ACHN (cell line): ENCODE measurements at regions not wholly inside any gene's neighbourhood (a gene's known extent, or its start where the extent isn't known, plus 50 kb on each side); places are given as distances from the start of the nearest gene placed in this dataset.
A peak's percentile ranks its signal among the peaks of the same experiment; 100 is the strongest.

Source experiments
- DNase-seq: peaks from one replicate; pipeline ENCODE4 v3.0.0-alpha.2; 2015
- in situ Hi-C: cut with HindIII; loops from 2 replicates; pipeline ENCODE4 v1.10.0; 2017; ENCODE audit warnings: low sequenced_read_pairs, low pct_ligation_motif_present, low pct_unique_long_range_greater_than_20kb

DNA sequence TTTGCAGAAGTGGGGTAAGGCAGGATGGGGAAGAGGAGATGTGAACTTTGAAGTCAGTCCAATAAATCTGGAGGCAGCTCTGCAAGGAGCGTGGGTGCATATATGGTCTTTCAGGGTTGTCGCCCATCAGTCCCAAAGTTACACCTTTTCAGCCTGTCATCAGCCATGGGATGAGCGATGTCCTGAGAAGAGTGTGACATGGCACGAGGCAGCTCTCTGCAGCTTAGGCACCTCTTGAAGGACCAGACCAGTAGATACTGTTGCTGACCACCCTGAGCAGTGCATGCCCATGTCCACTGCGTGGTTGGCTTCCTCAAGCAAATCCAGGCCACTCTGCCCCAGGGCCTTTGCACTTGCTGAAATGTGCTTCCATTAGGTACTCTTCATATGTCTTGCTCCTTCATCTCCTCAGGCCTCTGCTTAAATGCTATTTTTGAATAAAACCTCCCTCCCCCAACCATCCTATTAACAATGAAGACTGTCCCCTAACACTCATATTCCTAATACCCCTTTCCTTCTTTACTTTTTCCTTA, 171.7 kb downstream of the ACTR3 start:
- in situ Hi-C loops, result no loop called here
- DNase-seq, result no peak

DNA sequence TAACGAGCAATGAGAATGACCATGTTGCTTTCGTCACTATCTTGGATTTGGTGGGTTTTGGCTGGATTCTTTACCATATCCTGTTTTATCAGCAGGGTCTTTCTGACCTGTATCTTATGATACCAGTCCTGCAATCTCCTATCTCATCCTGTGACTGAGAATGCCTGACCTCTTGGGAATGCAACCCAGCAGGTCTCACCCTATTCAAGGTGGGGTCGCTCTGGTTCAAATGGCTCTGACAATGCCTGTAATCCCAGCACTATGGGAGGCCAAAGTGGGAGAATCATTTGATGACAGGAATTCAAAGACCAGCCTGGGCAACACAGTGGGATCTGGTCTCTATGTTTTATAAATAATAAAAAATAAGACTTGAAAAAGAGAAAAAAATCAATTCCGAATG, 173.5 kb downstream of the ACTR3 start:
- in situ Hi-C loops, result no loop called here
- DNase-seq, result no peak

DNA sequence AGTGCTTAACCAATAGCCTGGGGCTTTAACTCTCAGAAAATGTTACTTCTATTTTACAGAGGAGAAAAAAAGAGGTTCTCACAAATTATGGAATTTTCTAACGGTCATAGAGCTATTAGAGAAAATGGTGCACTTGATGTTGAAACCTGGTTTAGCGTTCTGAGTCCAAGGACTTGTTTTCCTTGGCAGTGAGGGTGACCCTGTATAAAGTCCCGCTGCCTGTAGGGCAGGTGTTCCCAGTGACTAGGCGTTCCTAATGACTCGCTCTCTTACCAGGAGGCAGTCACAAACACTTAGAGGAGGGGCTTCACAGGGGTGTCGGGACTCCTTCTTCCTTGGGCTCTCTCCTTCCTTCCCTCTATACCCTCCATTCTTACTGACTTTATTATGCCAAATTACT, 175.8 kb downstream of the ACTR3 start:
- DNase-seq, result no peak
- in situ Hi-C loops, result no loop called here

DNA sequence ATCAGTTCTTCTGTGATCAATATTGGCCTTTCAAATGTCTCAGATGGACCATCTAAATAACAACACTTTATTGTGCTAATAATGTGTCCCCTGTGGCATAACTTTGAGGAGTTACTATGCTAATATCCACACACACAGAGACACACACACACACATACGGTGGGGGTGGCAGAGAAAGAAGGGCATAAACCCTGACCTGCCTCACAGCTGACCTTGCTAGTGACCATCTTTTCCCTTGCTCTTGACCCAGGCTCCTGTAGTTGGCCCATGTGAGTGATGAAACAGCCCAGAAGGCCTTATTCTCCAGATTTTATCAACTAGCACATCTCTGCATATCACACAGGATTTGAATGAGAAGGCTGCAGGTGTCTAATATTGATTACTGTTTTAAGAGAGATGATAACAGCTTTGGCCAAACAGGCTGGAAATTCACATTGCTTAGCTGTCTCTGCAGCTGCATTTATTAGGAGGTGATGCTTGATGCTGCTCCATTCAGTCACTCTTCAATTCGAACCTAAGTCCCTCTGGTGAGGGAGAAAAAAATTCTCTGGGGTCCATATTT, 176.4 kb downstream of the ACTR3 start:
- DNase-seq, result no peak
- in situ Hi-C loops, result no loop called here

DNA sequence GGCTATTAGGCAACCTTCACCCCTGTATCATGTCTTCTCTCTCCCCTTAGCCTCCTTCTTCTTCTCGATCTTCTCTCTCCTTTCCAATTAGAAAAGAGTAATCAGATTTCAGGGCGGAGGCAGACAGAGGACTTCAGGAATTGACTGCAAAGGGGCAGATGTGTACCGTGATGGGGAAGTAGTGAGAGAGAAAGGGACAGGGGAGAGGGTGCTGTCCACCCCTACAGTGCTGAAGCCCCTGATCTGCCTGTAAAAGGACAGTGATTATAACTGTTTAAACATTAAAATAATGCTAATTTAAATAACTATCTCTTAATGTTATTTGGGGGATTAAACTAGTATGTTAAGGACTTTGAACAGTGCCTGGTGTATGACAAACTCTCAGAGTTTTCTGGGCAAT, 178.5 kb downstream of the ACTR3 start:
- DNase-seq, result peak; percentile 22
- in situ Hi-C loops, result no loop called here

DNA sequence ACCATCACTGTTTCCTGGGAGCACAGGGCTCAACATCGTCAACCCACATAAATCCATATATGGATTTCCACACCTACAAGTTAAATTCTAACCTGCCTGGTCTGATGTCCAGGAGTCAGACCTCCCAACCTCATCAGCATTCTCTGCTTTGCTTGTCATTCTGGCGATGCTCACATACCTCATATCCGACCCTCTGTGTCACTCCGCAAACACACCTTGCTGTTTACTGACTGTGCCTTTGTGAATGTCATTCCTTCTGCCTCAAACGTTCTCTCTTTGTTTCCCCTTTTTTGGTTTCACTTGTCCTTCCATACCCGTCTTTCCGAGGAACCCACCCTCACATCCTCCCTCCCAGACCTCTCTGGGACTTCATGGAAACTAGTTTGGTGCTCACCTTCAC, 187.1 kb downstream of the ACTR3 start:
- no peak for DNase-seq
- in situ Hi-C loops, result no loop called here

DNA sequence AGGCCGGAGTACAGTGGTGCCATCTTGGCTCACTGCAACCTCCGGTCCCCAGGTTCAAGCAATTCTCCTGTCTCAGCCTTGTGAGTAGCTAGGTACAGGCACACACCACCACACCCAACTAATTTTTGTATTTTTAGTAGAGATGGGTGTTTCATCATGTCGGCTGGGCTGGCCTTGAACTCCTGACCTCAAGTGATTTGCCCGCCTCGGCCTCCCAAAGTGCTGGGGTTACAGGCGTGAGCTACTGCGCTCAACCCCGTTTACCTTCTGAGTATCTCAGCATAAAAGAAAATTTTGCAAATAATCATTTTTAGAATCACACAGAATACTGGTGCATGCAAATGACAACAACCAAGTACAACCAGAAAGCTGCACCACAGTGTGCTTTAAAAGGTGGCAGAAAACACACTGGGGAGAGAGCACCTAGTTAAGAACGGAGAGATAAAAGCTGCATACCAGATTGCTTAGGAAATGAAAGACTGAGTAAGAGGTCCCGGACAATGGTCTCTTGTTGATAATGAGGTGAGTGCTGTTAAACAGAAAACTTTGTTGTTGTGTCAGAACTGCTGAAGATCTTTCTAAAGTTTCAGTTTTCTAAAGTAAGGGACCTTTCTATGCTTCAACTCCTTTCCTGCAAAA, 189.6 kb downstream of the ACTR3 start:
- DNase-seq, result no peak
- in situ Hi-C loops, result no loop called here

DNA sequence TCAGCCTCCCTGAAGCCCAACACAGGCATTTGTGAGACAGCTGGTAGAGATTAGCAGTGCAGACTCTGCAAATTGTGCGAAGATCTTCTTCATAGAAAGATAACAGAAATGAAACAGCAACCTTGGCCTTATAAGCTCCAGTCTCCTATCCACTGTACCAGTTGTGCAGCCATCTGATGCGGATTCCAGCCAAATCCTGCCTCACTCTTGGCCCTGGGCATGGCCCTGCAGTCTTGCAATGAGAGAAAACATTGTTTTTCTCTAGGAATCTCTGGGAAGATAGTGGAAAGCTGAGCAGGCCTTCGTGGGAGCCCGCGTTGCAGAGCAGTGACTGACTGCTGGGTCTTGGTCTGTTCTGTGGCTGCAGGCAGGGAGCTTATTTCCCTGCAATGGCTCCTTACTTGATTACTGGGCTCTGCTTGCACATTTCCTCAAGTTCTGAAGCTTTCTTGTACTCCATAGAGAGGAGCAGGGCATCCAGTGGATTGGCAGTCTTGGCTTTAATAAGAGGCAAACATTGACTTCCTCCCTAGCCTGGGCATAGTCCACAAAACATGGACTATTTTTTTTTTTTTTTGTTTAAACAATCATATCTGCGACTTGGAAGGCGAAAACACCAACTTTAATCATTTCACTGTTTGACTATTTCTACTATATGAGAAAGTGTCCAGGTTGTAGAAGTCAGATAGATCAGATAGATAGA, 193.0 kb downstream of the ACTR3 start:
- in situ Hi-C loops, result no loop called here
- DNase-seq, result no peak

DNA sequence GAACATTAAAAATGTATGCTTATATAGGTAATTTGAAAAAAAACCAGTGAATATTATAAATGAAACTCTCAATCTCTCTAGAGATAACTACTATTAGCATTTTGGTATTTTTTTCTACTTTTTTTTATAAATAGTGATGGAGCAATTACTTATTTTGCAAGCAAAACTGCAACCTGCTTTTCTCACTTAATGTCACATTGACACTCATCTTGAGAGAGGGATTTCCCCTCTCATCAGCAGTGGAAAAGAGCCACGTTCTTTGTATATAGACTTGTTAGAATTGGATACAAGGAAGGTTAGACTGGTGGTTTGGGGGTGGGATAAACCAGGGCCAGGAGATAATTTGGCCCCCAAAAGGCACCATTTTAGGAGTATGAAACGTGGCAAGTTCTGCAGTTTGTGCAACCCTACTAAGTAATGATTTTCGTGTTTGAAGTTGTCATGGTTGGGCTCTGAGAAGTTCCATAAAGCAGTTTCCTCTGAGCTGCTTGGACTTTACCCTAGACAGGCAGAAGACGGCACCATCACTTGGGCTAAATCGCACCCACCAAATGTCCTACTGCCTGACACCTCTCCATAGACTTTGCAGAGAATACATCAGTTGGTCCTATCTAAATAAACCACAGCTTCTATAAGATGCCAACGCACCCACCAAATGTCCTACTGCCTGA, 194.0 kb downstream of the ACTR3 start:
- in situ Hi-C loops, result no loop called here
- DNase-seq, result no peak

DNA sequence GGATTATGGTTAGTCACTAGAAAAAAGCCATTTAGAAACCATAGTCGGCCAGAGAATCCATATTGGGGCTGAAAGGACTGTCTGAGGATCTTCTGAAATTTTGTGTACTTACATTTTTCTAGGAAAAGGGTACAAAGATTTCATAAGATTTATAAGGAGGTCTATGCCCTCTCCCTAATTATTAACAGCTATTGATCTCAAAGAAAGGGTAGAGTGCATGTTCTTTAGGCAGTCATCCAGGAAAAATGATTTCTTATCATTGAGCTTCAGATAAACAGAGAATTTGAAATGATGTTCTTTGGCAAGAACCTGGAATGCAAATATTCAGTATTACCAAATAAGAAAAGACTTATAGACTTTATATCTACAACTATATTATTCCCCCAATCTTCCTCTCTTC, 195.3 kb downstream of the ACTR3 start:
- in situ Hi-C loops, result no loop called here
- DNase-seq, result no peak

DNA sequence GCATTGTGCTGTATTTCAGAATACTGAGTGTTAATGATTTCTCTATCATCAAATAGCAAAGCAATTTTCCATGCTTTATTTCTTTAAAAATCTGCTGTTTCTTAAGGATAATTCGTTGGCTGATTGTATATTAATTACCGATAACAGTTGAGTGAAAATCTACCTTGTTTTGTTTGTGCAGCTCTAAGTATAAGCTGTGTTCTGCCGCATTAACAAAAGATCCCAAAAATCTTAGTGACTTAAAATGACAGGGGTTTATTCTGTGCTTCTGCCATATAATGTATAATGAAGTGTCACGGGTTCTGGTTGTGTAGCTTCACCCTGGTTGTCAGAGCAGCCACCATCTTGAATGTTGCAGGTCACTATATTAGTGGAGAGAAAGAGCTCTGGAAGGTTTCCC, 196.1 kb downstream of the ACTR3 start:
- in situ Hi-C loops, result no loop called here

DNA sequence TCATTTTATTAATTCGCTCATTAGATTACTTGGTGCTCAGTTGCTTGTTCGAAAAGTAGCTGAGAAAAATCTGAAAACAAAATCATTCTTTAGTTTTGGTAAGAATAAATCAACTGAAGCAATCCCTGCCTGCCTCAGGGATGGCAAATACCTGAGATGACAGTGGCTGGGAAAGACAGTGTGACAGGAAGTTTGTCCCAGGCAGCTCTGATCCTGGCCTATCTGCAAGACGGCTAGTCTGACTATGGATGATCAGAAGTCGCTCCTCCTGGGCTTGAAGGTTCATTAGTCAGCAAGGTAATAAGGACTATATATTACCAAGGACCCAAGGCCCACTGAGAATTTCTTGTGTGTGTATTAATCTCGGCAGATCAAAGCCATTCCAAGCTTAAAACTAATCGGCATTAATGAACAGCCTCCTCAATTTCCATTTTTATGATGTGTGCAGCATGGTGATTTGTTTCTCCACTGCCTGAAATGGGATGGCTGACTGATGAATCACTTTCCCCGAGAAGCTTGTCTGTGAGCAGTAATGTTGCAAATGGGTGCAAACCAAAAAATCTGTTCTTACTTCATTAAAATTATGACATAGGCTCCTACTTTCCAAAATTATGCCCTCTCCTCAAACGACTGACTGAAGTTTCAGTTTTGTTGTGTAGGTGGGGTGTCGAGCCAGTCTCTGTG, 199.9 kb downstream of the ACTR3 start:
- DNase-seq, result no peak

More for the DNA sequence above, 196.1 kb downstream of the ACTR3 start:
- no peak for DNase-seq

DNA sequence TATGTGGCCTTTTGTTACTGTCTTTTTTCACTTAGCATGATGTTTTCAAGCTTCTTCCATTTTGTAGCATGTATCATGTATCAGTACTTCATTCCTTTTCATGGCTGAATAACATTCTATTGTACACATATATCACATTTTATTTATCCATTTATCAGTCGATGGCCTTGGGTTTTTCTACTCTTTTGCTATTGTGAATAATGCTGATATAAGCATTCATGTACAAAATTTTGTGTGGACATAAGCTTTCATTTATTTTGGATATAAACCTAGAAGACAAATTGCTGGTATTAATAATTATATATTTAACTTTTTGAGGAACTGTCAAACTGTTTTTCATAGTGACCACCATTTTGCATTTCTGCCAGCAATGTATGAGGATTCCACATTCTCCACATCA, 201.1 kb downstream of the ACTR3 start:
- in situ Hi-C loops, result no loop called here
- DNase-seq, result no peak

More for the DNA sequence above, 199.9 kb downstream of the ACTR3 start:
- in situ Hi-C loops, result no loop called here

DNA sequence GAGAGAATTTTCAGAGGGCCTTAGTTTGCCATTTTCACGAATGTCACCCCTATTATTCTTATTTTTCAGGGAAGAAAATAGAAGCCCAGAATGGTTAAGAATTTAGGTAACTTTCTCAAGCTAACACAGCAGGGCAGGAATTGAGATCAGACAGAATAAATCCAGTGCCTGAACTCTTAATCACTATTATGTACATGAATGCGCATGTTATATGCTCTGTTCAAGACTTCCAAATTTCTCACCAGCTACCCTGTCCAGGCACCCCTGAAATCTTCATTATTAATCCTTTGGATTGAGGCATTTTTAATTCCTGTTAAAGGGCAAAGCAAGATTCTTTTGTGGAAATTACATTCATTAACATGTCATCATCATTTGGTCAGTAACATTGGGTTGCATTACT, 218.4 kb downstream of the ACTR3 start:
- in situ Hi-C loops, result no loop called here
- no peak for DNase-seq

DNA sequence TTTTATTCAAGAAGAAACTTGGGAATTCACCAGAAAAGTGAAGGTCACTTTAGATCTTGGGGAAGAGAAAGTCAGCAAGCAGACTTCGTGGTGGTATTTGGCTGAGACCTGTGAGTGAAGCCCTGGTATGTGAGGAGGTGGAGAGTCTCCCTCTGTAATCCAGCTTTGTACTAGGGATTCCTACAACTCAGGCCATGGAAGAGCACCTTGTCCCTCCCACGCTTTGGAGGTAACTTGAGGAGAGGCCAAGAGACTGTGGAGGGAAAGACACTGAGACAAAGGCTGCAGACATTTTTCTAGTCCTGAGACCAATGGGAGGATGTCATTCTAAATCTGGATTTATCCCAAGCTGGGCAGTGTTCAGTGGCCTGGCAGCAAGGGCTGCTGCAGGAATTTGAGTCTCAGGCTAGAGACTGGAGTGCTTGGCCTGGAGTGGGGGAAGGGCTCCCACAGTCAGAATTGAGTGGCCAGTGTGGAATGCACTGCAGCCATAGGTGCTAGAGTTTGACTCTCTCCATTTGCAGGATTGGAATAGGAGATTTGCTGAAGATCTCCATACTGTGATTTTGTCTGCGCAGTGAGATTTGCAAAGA, 219.0 kb downstream of the ACTR3 start:
- no peak for DNase-seq
- in situ Hi-C loops, result no loop called here

DNA sequence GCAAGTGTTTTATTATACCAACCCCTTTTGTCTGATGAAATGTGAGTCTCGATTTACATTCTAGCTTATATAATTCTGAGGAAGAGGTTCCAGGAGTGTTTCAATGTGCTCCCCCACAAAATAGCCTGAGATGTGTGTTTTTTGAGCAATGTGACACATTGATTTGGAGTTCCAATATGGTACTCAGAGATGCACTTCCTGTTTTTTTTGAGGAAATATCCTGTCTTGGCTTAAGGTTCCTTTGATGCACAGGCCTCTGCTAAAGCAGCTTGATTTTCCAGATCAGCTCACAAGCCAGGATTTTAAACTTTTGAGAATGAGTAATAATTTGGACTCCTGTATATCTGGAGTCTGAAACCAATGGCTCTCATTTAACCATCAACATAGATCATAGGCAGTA, 221.4 kb downstream of the ACTR3 start:
- in situ Hi-C loops, result no loop called here
- DNase-seq, result no peak

DNA sequence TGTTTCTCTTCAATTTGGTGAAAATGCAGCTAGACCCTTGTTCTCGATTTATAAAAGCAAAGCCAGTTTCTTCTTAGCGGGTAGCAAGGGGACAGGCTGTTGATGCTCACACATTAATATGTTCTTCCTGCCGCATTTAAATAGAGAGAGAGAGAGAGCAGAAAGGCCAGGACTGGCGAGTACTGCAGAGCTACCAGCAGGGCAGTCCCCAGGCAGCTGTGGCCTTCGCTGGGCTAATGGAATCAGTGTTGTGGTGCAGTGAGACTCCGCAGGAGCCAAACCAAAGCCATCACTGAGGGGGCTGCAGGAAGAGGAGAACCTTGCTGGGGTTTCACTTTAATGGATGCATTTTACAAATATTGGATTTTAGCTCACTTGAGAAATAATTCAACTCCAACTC, 223.6 kb downstream of the ACTR3 start:
- in situ Hi-C loops, result no loop called here
- DNase-seq, result no peak

DNA sequence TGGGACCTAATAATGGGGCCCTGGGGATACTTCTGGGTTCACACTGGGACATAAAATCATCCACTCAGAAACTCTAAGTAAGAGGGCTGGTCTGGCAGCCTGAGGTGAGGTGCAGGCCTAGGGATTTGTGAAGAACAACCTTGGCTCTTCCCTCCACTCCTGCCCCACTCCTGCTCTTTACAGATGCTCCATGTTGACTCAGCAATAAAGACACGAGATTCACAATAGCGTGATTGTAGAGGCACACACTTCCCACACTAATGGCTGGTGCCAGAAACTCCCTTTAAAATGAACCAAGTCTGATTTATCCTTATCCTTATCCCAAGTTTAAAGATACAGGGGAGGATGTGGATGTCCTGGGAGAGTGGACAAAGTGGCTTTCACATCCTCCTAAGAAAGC, 228.2 kb downstream of the ACTR3 start:
- no peak for DNase-seq
- in situ Hi-C loops, result no loop called here

DNA sequence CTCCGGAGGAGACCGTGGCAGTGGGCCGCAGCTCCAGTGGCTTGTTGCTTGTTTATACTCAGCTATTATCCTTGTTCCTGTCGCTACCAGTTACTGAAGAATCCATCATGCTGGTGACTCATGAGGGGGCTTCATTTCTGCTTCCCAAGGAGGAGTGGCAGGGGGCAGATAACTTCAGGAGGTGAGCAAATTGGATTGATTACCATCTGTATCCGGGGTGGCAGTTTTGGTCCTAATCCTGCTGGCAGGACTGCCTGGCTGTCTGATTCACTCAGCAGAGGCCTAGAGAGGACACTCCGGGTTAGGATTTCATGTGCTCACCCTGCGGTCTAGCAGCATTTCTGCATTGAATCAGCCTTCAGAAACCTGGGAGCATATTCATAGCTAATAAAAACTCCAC, 230.0 kb downstream of the ACTR3 start:
- in situ Hi-C loops, result no loop called here
- no peak for DNase-seq
